AG04449 (cell line): ENCODE measurements at regions not wholly inside any gene's neighbourhood (a gene's known extent, or its start where the extent isn't known, plus 50 kb on each side); places are given as distances from the start of the nearest gene placed in this dataset.

ENCODE experiments used
- CTCF ChIA-PET: fragments of 350-600 bp; formaldehyde crosslinking; extraction: SDS; loops from one replicate; lab custom pipeline; 2021; ENCODE audit warnings: antibody characterized with exemption; lab: Yijun Ruan, JAX
- POLR2A ChIA-PET: fragments of 400-600, 350-600 bp; formaldehyde crosslinking; extraction: SDS; loops from one replicate; lab custom pipeline; 2020; ENCODE audit warnings: antibody characterized with exemption, inconsistent platforms; lab: Yijun Ruan, JAX
- DNase-seq: peaks from one replicate; pipeline ENCODE4 v3.0.0-alpha.2; 2010; ENCODE audit warnings: low read depth, low spot score
- H3K4me3 ChIP-seq: 2 replicates; pipeline ENCODE4 v1.5.1; 2011; ENCODE audit warnings: low read depth, mild to moderate bottlenecking, control low read depth, low read length
- TF ChIP-seq, protein P1 (sequence below): IDR thresholded peaks from one replicate; pipeline ENCODE4 v1.5.1; 2011; ENCODE audit warnings: mild to moderate bottlenecking, moderate library complexity, low read length, control low read depth, inconsistent platforms; ENCODE audit not compliant: insufficient read depth; ENCODE audit errors: missing control alignments

- TF ChIP-seq, protein P1, sequence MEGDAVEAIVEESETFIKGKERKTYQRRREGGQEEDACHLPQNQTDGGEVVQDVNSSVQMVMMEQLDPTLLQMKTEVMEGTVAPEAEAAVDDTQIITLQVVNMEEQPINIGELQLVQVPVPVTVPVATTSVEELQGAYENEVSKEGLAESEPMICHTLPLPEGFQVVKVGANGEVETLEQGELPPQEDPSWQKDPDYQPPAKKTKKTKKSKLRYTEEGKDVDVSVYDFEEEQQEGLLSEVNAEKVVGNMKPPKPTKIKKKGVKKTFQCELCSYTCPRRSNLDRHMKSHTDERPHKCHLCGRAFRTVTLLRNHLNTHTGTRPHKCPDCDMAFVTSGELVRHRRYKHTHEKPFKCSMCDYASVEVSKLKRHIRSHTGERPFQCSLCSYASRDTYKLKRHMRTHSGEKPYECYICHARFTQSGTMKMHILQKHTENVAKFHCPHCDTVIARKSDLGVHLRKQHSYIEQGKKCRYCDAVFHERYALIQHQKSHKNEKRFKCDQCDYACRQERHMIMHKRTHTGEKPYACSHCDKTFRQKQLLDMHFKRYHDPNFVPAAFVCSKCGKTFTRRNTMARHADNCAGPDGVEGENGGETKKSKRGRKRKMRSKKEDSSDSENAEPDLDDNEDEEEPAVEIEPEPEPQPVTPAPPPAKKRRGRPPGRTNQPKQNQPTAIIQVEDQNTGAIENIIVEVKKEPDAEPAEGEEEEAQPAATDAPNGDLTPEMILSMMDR, result no peak
- no peak overlapping the region for H3K4me3 ChIP-seq
- POLR2A ChIA-PET, result no interaction called here
- no peak for DNase-seq
- CTCF ChIA-PET, result interaction anchor here (0.6 to 10.9 kb wide), 13 partner anchors 9 to 260 kb away, joined by 3 to 172 read pairs (median 3); no protein-coding TSS in a partner anchor
Observed at GRCh38 chr15:79593119-79593869, 161.2 kb downstream of the MINAR1 start.

- ChIA-PET CTCF (interaction anchor here (0.8 to 10.9 kb wide), 8 partner anchors 11 to 264 kb away, joined by 3 to 172 read pairs (median 10); no protein-coding TSS in a partner anchor), POLR2A (no interaction called here)
- no peak overlapping the region for H3K4me3 ChIP-seq
- TF ChIP-seq, protein P1, result no peak
- no peak for DNase-seq
Observed at GRCh38 chr15:79595306-79595705, 163.2 kb downstream of the MINAR1 start.

- CTCF ChIA-PET, result interaction anchor here (0.7 to 10.9 kb wide), 28 partner anchors 9 to 275 kb away, joined by 3 to 172 read pairs (median 4); no protein-coding TSS in a partner anchor
- TF ChIP-seq, protein P1, result peak; percentile 66
- POLR2A ChIA-PET, result no interaction called here
- no peak overlapping the region for H3K4me3 ChIP-seq
- DNase-seq, result no peak
Observed at GRCh38 chr15:79595995-79596622, 164.0 kb downstream of the MINAR1 start.

- ChIA-PET POLR2A (no interaction called here), CTCF (interaction anchor here (1.0 to 10.9 kb wide), 6 partner anchors 9 to 259 kb away, joined by 3 to 172 read pairs (median 6); no protein-coding TSS in a partner anchor)
- TF ChIP-seq, protein P1, result no peak
- DNase-seq, result no peak
- H3K4me3 ChIP-seq, result no peak overlapping the region
Observed at GRCh38 chr15:79598639-79599038, 166.5 kb downstream of the MINAR1 start.

GRCh38 chr15:79601405-79602086, 169.4 kb downstream of the MINAR1 start:
- no peak for DNase-seq
- ChIA-PET POLR2A (no interaction called here), CTCF (interaction anchor here (1.1 to 2.6 kb wide), 3 partner anchors 8 to 252 kb away, joined by 3 to 8 read pairs (median 4); no protein-coding TSS in a partner anchor)
- TF ChIP-seq, protein P1, result no peak
- H3K4me3 ChIP-seq, result no peak overlapping the region
